ENCODE measurements at regions not wholly inside any gene's neighbourhood (a gene's known extent, or its start where the extent isn't known, plus 50 kb on each side); places are given as distances from the start of the nearest gene placed in this dataset.

DNA sequence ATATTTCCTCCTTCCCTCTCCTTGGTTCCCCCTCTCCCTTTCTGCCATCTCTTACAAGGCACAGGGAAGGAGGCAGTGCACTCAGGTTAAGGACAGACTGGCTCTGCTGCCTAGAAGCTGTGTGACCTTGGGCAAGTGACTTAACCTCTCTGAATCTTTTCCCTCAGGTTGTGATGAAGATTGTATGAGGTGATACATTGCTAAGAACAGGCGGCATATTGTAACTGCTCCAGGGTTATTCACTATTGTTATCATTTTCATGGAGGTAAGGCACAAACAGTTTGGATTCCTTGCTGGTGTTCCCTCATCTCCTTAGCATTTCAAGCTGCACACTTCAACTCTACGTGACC lies 126.6 kb upstream of the CXCR4 start:
- intact Hi-C loops (cut with DNase I): no loop called here

DNA sequence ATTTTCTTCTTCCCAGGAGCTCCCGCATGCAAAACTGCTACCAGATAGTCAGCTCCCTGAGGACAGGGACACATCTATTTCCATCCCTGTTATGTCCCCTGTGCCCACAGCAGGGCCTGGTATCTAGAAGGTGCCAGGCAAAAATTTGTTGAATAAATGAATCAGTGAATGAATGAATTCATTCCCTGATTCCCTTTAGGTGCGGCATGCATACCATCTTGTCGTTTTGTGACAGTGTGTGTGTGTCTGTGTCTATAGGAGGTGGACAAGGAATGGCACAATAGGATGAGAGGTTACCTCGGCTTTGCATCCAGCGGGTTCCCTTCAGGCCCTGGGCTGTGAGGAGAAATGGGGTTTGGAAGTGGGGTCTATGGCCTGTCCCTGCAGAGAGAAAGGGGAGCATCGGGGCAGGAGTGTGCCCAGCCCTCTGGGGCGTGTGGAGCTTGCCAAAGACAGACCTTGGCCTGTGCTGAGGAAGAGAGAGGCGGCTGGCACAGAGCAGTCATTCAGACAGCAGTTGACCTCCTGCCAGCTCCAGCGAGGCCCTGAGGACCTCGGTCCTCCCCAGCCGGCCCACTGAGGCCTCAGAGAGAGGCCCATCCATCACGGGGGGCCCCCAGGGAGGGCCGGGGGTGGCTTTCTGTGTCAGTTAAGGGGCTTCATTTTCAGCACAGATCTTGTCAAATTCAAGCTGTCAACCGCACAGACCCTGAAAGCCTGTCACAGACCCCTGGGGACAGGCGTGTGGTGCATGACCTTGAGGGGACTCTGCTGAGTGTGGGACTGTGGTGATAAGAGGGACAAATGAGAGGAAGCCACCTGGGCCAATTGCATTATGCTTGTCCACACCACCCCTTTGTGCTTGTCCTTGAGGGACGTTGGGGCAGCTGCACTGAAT lies 125.9 kb upstream of the CXCR4 start:
- intact Hi-C loops (cut with DNase I): no loop called here
- no peak for DNase-seq
- H3K27me3 ChIP-seq: no peaks in the 10 kb centered on the region

More for the DNA sequence above, 126.6 kb upstream of the CXCR4 start:
- H3K9me3 ChIP-seq: no peaks in the 10 kb centered on the region
- ATAC-seq: no peak
- no peaks in the 10 kb centered on the region for H3K36me3 ChIP-seq
- no peak overlapping the region for H3K27ac ChIP-seq
- no peaks in the 10 kb centered on the region for H3K27me3 ChIP-seq
- peaks cover 11% of the 10 kb centered on the region for H3K4me1 ChIP-seq
- TF ChIP-seq, protein P1, sequence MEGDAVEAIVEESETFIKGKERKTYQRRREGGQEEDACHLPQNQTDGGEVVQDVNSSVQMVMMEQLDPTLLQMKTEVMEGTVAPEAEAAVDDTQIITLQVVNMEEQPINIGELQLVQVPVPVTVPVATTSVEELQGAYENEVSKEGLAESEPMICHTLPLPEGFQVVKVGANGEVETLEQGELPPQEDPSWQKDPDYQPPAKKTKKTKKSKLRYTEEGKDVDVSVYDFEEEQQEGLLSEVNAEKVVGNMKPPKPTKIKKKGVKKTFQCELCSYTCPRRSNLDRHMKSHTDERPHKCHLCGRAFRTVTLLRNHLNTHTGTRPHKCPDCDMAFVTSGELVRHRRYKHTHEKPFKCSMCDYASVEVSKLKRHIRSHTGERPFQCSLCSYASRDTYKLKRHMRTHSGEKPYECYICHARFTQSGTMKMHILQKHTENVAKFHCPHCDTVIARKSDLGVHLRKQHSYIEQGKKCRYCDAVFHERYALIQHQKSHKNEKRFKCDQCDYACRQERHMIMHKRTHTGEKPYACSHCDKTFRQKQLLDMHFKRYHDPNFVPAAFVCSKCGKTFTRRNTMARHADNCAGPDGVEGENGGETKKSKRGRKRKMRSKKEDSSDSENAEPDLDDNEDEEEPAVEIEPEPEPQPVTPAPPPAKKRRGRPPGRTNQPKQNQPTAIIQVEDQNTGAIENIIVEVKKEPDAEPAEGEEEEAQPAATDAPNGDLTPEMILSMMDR (IDR thresholded peaks at IDR 0.05): no peak
- DNase-seq: no peak
- H3K4me3 ChIP-seq: no peak overlapping the region

DNA sequence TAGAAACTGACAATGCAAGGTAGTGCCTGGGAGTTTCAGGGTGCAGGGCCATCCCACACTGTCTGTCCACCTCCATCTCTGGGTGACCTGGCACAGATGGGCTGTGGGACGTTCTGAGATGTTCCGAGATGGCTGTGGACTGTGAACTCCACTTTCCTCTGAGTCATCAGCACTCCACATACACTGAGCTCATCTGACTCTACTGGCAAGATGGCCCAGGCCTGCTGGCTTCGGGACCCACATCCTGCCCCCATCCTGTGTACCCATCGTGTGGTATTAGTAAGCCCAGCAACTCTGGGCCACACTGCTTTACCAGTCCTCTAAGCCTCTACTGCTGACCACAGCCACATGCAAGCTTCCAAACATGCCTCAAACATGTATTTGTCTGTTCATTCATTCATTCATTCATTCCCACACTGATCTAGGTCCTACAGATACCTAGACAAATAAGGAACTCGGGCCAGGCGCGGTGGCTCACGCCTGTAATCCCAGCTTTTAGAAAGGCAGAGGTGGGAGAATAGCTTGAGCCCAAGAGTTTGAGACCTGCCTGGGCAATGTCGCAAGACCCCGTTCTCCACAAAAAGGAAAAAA lies 124.8 kb upstream of the CXCR4 start:
- no peak overlapping the region for H3K27ac ChIP-seq
- H3K4me3 ChIP-seq: no peak overlapping the region
- peak; percentile 23 for ATAC-seq
- TF ChIP-seq, protein P1 (IDR thresholded peaks at IDR 0.05): no peak
- intact Hi-C loops (cut with DNase I): no loop called here
- no peak for DNase-seq
- H3K36me3 ChIP-seq: no peaks in the 10 kb centered on the region
- H3K4me1 ChIP-seq: peaks cover 20% of the 10 kb centered on the region
- H3K27me3 ChIP-seq: no peaks in the 10 kb centered on the region
- H3K9me3 ChIP-seq: no peaks in the 10 kb centered on the region

More for the DNA sequence above, 125.9 kb upstream of the CXCR4 start:
- TF ChIP-seq, protein P1 (IDR thresholded peaks at IDR 0.05): no peak
- H3K4me1 ChIP-seq: peaks cover 17% of the 10 kb centered on the region
- no peaks in the 10 kb centered on the region for H3K36me3 ChIP-seq
- H3K4me3 ChIP-seq: no peak overlapping the region
- H3K27ac ChIP-seq: no peak overlapping the region
- H3K9me3 ChIP-seq: no peaks in the 10 kb centered on the region
- ATAC-seq: no peak

DNA sequence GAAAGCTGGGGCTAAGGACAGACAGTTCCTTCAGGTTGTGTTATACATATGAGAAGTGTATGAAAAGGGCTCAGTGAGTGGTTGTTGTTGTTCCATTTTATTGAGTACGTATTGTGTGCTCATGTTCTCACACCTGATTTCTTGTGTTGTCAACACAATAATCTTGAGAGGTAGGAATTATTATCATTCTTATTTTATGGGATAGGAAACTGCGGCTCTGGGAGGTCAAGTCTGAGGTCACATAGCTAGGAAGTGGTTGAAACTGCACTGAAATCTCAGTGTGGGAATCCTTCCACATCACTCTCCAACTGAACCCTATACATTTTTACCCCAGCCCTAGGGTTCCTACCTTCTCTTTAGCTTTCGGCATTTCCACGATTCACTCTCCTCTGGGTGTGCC lies 124.2 kb upstream of the CXCR4 start:
- H3K36me3 ChIP-seq: no peaks in the 10 kb centered on the region
- no peak overlapping the region for H3K27ac ChIP-seq
- H3K4me1 ChIP-seq: peaks cover 20% of the 10 kb centered on the region
- no peaks in the 10 kb centered on the region for H3K9me3 ChIP-seq
- no peak for DNase-seq
- ATAC-seq: no peak
- intact Hi-C loops (cut with DNase I): no loop called here
- H3K4me3 ChIP-seq: no peak overlapping the region
- TF ChIP-seq, protein P1 (IDR thresholded peaks at IDR 0.05): no peak
- no peaks in the 10 kb centered on the region for H3K27me3 ChIP-seq

DNA sequence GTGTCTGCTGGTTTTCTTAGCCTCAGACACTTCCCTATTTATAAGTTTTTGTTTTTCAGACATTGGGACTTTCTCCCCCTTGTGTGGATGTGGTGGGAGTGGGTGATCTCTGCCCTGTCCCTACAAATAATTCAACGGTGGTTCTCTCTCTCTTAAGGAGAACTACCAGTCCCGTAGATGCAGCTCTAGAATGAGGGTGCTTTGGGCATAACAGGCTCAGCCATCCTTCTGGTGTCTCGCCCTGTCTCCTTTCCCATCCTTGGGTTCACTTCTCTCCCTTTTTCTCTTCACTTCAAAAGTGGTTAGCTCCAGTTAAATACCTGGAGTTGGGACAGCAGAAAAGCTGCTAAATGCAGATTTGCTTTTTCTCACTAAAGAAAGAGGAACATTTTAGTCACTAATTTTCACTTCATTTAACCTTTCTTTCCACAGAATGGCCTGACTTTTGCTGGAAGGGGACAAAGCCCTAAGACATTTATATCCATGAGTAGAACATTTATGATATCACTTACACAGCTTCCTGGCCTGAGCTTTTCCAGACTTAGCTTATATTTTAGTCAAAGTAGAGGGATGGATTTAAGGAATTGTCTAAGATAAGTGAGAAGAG lies 121.2 kb upstream of the CXCR4 start:
- TF ChIP-seq, protein P1 (IDR thresholded peaks at IDR 0.05): no peak
- Histone ChIP-seq H3K4me1 (peaks cover 17% of the 10 kb centered on the region), H3K27ac (peak overlapping the region; percentile 81), H3K36me3 (no peaks in the 10 kb centered on the region), H3K9me3 (no peaks in the 10 kb centered on the region), H3K27me3 (no peaks in the 10 kb centered on the region), H3K4me3 (no peak overlapping the region)
- no peak for ATAC-seq
- no peak for DNase-seq
- intact Hi-C loops (cut with DNase I): no loop called here
